ENCODE measurements at regions not wholly inside any gene's neighbourhood (a gene's known extent, or its start where the extent isn't known, plus 50 kb on each side); places are given as distances from the start of the nearest gene placed in this dataset.

DNA sequence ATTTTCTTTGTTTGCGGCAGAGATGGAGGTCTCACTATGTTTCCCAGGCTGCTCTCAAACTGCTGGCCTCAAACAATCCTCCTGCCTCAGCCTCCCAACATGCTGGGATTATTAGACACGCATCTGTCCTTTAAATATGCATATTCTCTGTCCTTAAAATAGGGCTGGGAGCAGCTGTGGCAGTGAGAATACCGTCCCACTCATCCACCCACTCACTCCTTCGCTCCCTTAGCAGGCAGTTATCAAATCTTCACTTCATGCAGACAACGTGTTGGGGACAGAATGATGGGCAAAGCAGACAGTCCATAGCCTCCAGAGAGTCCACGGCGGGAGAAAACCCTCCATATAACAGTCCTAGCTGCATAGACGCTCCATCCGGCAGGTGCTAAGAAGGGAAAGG is 179.4 kb downstream of the ZBTB18 start:
- no peaks in the 10 kb centered on the region for H3K36me3 ChIP-seq
- TF ChIP-seq POLR2A (IDR thresholded peaks at IDR 0.05) (no peak), EP300 (IDR thresholded peaks at IDR 0.05) (no peak)
- TF ChIP-seq, protein P1, sequence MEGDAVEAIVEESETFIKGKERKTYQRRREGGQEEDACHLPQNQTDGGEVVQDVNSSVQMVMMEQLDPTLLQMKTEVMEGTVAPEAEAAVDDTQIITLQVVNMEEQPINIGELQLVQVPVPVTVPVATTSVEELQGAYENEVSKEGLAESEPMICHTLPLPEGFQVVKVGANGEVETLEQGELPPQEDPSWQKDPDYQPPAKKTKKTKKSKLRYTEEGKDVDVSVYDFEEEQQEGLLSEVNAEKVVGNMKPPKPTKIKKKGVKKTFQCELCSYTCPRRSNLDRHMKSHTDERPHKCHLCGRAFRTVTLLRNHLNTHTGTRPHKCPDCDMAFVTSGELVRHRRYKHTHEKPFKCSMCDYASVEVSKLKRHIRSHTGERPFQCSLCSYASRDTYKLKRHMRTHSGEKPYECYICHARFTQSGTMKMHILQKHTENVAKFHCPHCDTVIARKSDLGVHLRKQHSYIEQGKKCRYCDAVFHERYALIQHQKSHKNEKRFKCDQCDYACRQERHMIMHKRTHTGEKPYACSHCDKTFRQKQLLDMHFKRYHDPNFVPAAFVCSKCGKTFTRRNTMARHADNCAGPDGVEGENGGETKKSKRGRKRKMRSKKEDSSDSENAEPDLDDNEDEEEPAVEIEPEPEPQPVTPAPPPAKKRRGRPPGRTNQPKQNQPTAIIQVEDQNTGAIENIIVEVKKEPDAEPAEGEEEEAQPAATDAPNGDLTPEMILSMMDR (IDR thresholded peaks at IDR 0.05) = no peak
- DNase-seq = no peak
- H3K27me3 ChIP-seq = no peaks in the 10 kb centered on the region
- intact Hi-C loops (cut with DNase I) = no loop called here
- H3K9me3 ChIP-seq = no peaks in the 10 kb centered on the region
- peaks cover 2% of the 10 kb centered on the region for H3K4me1 ChIP-seq (ENCODE audit: insufficient read depth)
- H3K4me3 ChIP-seq = no peak overlapping the region
- H3K27ac ChIP-seq = no peak overlapping the region
- 77 to 79% (median 78%) methylated on average over 9 of the region's 9 CpGs for WGBS, 3 donors

DNA sequence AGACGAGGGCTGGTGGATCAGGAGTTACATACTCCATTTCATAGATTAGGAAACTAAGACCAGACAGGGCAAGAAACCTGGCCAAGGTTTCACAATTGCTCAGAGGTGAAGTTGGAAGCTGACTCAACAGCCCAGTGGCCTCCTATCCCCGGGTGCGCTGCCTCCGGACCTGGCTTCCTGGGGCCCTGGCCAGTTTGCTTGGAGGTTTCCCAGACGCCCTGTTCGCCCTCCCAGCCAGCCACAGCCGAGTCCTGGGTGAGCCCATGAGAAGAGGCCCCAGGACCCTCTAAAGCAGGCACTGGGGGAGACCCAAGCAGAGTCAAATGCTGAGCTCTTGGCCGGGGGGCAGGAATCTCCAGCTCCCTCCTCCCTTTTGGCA is 180.1 kb downstream of the ZBTB18 start:
- H3K4me3 ChIP-seq = no peak overlapping the region
- H3K36me3 ChIP-seq = no peaks in the 10 kb centered on the region
- DNase-seq = no peak
- no peaks in the 10 kb centered on the region for H3K27me3 ChIP-seq
- WGBS, 3 donors = 16 to 26% (median 23%) methylated on average over 8 of the region's 8 CpGs
- H3K27ac ChIP-seq = no peak overlapping the region
- peaks cover 2% of the 10 kb centered on the region for H3K4me1 ChIP-seq (ENCODE audit: insufficient read depth)
- intact Hi-C loops (cut with DNase I) = no loop called here
- no peaks in the 10 kb centered on the region for H3K9me3 ChIP-seq
- TF ChIP-seq EP300 (IDR thresholded peaks at IDR 0.05) (no peak), POLR2A (IDR thresholded peaks at IDR 0.05) (no peak)
- TF ChIP-seq, protein P1 (IDR thresholded peaks at IDR 0.05) = no peak

DNA sequence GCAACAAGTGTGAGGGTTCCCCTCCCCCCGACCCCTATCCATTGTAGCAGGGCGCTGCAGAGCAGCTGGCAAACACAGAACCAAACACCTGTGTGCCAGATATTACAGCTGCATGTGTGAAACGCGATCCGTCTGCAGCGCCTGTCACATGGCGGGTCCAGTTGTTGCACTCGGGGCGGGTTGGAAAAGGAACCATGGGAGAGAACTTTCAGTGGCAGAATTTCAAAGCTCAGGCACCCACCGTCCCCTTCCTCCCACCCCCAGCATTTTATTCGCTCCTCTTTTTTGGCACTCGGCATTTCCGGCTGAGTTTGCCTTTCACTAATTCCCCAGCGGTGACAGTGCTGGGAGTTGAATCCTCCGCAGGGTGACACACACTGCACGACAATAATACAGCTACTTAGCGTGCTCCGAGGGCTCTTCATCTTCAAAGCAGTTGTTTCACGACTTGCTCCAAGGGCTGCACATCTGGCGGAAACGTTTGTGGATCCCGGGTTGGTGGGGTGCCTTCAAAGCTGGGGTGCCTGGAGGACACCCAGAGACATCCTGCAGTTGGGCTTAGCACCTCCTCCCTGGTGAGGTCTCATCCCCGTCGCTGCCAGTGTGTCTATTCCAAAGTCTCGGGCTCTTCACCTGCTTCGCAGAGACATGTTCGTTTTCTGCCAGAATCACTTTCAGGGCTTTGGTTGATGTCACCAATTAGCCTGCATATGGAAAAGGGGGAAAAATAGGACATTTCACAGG is 180.7 kb downstream of the ZBTB18 start:
- intact Hi-C loops (cut with DNase I) = no loop called here
- H3K27me3 ChIP-seq = no peaks in the 10 kb centered on the region
- no peak overlapping the region for H3K27ac ChIP-seq
- no peaks in the 10 kb centered on the region for H3K36me3 ChIP-seq
- TF ChIP-seq, protein P1 (IDR thresholded peaks at IDR 0.05) = no peak
- no peak overlapping the region for H3K4me3 ChIP-seq
- H3K4me1 ChIP-seq (ENCODE audit: insufficient read depth) = peaks cover 2% of the 10 kb centered on the region
- peak in 3 of 5 donors; percentile 10 to 36 (median 21) for DNase-seq
- 22 to 28% (median 23%) methylated on average over 27 of the region's 27 CpGs for WGBS, 3 donors
- no peaks in the 10 kb centered on the region for H3K9me3 ChIP-seq

DNA sequence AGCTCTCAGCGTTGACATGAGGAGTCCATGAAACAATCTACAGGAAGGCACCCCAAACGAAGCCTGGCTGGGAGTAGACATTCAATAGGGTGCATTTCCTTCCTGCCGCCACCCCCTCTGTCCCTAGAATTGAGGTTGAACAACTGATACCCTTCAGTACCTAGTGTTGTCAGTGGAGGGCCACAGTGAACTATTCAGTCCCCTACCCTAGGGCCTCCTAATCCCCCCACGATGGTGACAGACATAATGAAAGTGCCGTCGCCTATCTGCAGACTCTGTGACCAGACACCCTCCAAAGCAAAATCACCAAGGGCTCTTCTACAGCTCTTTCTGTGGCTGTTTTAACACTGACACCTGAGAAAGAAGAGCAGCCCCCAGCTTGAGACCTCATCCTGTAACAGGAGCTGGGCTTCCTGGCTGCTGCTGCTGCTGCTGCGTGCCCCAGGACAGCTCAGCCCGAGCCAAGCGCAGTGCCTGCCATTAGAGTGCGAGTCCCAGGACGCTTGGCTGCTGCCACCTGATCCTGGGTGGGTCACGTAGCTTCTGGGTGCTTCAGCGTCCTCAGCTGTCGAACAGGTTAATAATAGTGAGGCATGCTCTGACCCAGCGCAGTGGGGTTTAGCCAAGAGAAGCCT is 183.0 kb downstream of the ZBTB18 start:
- H3K27me3 ChIP-seq = no peaks in the 10 kb centered on the region
- no peak overlapping the region for H3K27ac ChIP-seq
- intact Hi-C loops (cut with DNase I) = no loop called here
- no peaks in the 10 kb centered on the region for H3K36me3 ChIP-seq
- TF ChIP-seq POLR2A (IDR thresholded peaks at IDR 0.05) (no peak), EP300 (IDR thresholded peaks at IDR 0.05) (no peak)
- TF ChIP-seq, protein P1 (IDR thresholded peaks at IDR 0.05) = no peak
- no peak overlapping the region for H3K4me3 ChIP-seq
- peaks cover 2% of the 10 kb centered on the region for H3K4me1 ChIP-seq (ENCODE audit: insufficient read depth)
- no peak for DNase-seq
- whole genome bisulfite sequencing, 3 donors = 80 to 85% (median 85%) methylated on average over 15 of the region's 15 CpGs
- H3K9me3 ChIP-seq = no peaks in the 10 kb centered on the region

Data from ovary (tissue), 7 donors.